ENCODE measurements at regions not wholly inside any gene's neighbourhood (a gene's known extent, or its start where the extent isn't known, plus 50 kb on each side); places are given as distances from the start of the nearest gene placed in this dataset.

DNA sequence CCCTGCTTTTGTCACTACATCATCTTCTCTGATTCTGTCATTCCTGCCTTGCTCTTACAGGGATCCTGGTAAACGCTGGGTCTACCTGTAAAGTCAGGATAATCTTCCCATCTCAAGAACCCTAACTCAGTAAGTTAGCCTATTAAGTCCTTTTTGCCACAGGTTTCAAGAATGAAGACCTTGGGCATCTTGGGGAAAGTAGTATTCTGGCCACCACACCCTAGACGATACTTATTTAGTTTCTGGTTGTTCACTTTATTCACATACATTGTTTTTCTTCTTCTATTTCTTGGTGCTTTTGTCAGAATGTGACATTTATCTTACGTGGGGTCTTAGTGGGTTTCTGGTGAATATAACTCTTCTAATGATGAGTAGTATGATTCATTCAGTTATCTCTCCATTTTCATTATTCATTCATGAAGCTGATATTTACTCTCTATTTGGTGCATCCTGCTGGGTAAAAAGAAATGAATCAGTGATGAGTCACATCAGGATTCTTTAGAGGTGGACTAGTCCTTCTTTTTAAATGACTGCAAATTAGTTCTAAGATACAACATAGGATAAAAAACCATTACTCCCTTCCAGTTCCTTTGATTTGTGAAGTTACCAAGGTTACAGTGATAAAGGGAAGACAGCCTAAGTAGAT is 514.4 kb upstream of the B3GALT2 start:
- no peak for TF ChIP-seq CTCF (IDR thresholded peaks at IDR 0.05; ENCODE audit: insufficient read depth, low read length)
- no peak overlapping the region for H3K4me3 ChIP-seq (ENCODE audit: low read depth, low read length)
- DNase-seq (ENCODE audit: low read depth) = peak; percentile 26

DNA sequence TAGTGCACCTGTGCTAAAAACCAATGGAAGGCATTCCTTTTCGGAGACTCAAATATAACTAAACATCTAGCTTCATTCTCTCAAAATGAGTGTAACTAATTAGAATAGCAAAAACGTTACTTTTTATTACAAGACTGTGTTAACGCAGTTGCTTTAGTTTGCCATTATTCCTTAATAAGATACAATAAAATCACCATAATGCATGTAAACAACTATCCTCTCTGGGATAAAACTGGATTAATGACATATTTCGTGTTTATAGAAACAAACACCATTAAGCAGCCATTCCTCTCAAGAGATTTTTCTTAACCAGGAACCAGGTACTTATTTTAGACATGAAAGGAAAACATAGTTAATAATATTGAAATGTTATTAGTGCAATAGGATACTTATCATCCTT is 512.8 kb upstream of the B3GALT2 start:
- H3K4me3 ChIP-seq (ENCODE audit: low read depth, low read length) = no peak overlapping the region
- no peak for DNase-seq (ENCODE audit: low read depth)
- TF ChIP-seq CTCF (IDR thresholded peaks at IDR 0.05; ENCODE audit: insufficient read depth, low read length) = no peak

- TF ChIP-seq CTCF (IDR thresholded peaks at IDR 0.05; ENCODE audit: insufficient read depth, low read length) = no peak
- no peak overlapping the region for H3K4me3 ChIP-seq (ENCODE audit: low read depth, low read length)
- DNase-seq (ENCODE audit: low read depth) = no peak
Observed at GRCh38 chr1:193697776-193698175, 511.4 kb upstream of the B3GALT2 start.

- DNase-seq (ENCODE audit: low read depth) = no peak
- no peak overlapping the region for H3K4me3 ChIP-seq (ENCODE audit: low read depth, low read length)
- TF ChIP-seq CTCF (IDR thresholded peaks at IDR 0.05; ENCODE audit: insufficient read depth, low read length) = no peak
Observed at GRCh38 chr1:193697115-193697762, 510.8 kb upstream of the B3GALT2 start.

DNA sequence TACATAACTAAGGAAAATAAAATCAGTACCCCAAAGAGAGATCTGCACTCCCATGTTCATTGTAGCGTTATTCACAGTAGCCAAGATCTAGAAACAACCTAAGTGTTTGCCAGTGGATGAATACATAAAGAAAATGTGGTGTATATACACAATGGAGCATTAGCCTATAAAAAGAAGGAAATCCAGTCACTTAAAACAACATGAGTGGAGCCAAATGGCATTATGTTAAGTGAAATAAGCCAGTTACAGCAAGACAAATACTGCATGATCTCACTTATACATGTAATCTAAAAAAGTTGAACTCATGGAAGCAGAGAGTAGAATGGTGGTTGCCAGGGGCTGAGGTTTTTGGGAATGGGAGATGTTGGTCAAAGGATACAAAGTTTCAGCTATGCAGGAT is 508.3 kb upstream of the B3GALT2 start:
- no peak for TF ChIP-seq CTCF (IDR thresholded peaks at IDR 0.05; ENCODE audit: insufficient read depth, low read length)
- no peak overlapping the region for H3K4me3 ChIP-seq (ENCODE audit: low read depth, low read length)
- DNase-seq (ENCODE audit: low read depth) = no peak

- H3K4me3 ChIP-seq (ENCODE audit: low read depth, low read length) = no peak overlapping the region
- no peak for TF ChIP-seq CTCF (IDR thresholded peaks at IDR 0.05; ENCODE audit: insufficient read depth, low read length)
- DNase-seq (ENCODE audit: low read depth) = no peak
Observed at GRCh38 chr1:193685986-193686385, 499.6 kb upstream of the B3GALT2 start.
